ENCODE measurements at regions not wholly inside any gene's neighbourhood (a gene's known extent, or its start where the extent isn't known, plus 50 kb on each side); places are given as distances from the start of the nearest gene placed in this dataset.

GRCh38 chr3:107062310-107062709, 314.9 kb upstream of the CCDC54 start:
- TF ChIP-seq CTCF (IDR thresholded peaks at IDR 0.05; ENCODE audit: poor library complexity) (no peak), EZH2phosphoT487 (IDR thresholded peaks at IDR 0.05; ENCODE audit: low read depth, severe bottlenecking, unreplicated experiment) (no peak), EZH2 (IDR thresholded peaks at IDR 0.05; ENCODE audit: borderline replicate concordance) (no peak)
